GM19023 (cell line): ENCODE measurements at regions not wholly inside any gene's neighbourhood (a gene's known extent, or its start where the extent isn't known, plus 50 kb on each side); places are given as distances from the start of the nearest gene placed in this dataset.

ENCODE experiments used
- ATAC-seq: cut with Tn5 transposase; IDR thresholded peaks from one replicate; pipeline ENCODE4 v1.9.1; 2021; ENCODE audit warnings: mild to moderate bottlenecking, moderate library complexity; ENCODE audit not compliant: unreplicated experiment

GRCh38 chr11:13062115-13062514 is 53.0 kb downstream of the RASSF10 start:
- ATAC-seq: no peak

- no peak for ATAC-seq
Measured at GRCh38 chr11:13064593-13064992, 55.5 kb downstream of the RASSF10 start.

- ATAC-seq: no peak
Measured at GRCh38 chr11:13065200-13065787, 56.2 kb downstream of the RASSF10 start.

GRCh38 chr11:13068211-13068610 is 59.1 kb downstream of the RASSF10 start:
- no peak for ATAC-seq

- ATAC-seq: no peak
Measured at GRCh38 chr11:13073119-13073981, 64.2 kb downstream of the RASSF10 start.

- no peak for ATAC-seq
Measured at GRCh38 chr11:13074714-13075464, 65.8 kb downstream of the RASSF10 start.

GRCh38 chr11:13076961-13077360 is 67.8 kb downstream of the RASSF10 start:
- ATAC-seq: no peak

- ATAC-seq: no peak
Measured at GRCh38 chr11:13080861-13081260, 71.7 kb downstream of the RASSF10 start.

- ATAC-seq: no peak
Measured at GRCh38 chr11:13082588-13082987, 73.5 kb downstream of the RASSF10 start.

- ATAC-seq: no peak
Measured at GRCh38 chr11:13090228-13090708, 81.2 kb downstream of the RASSF10 start.

- no peak for ATAC-seq
Measured at GRCh38 chr11:13091373-13091772, 82.3 kb downstream of the RASSF10 start.

- ATAC-seq: no peak
Measured at GRCh38 chr11:13091804-13092203, 82.7 kb downstream of the RASSF10 start.

GRCh38 chr11:13094930-13095687 is 86.0 kb downstream of the RASSF10 start:
- no peak for ATAC-seq

GRCh38 chr11:13098063-13098462 is 88.9 kb downstream of the RASSF10 start:
- no peak for ATAC-seq

- ATAC-seq: no peak
Measured at GRCh38 chr11:13098616-13099289, 89.6 kb downstream of the RASSF10 start.

- ATAC-seq: no peak
Measured at GRCh38 chr11:13101644-13102512, 92.8 kb downstream of the RASSF10 start.

GRCh38 chr11:13102513-13102840 is 93.4 kb downstream of the RASSF10 start:
- no peak for ATAC-seq

- ATAC-seq: no peak
Measured at GRCh38 chr11:13102865-13103539, 93.9 kb downstream of the RASSF10 start.
